GM13976 (cell line): ENCODE measurements at regions not wholly inside any gene's neighbourhood (a gene's known extent, or its start where the extent isn't known, plus 50 kb on each side); places are given as distances from the start of the nearest gene placed in this dataset.

ENCODE experiments used
- DNase-seq: peaks from one replicate; pipeline ENCODE4 v3.0.0; 2012; ENCODE audit warnings: low spot score
- in situ Hi-C: fragments of 300-500 bp; cut with MboI; formaldehyde crosslinking; loops from one replicate; pipeline ENCODE4 v1.12.0; 2022; ENCODE audit warnings: low sequenced_read_pairs, mixed read lengths, inconsistent platforms; ENCODE audit not compliant: unreplicated experiment
- TF ChIP-seq, protein P1 (sequence below): IDR thresholded peaks from 2 replicates; pipeline ENCODE4 v1.5.1; 2012; ENCODE audit warnings: borderline replicate concordance, mild to moderate bottlenecking; ENCODE audit not compliant: insufficient read depth; ENCODE audit errors: extremely low read depth, missing control alignments, control extremely low read depth

DNA sequence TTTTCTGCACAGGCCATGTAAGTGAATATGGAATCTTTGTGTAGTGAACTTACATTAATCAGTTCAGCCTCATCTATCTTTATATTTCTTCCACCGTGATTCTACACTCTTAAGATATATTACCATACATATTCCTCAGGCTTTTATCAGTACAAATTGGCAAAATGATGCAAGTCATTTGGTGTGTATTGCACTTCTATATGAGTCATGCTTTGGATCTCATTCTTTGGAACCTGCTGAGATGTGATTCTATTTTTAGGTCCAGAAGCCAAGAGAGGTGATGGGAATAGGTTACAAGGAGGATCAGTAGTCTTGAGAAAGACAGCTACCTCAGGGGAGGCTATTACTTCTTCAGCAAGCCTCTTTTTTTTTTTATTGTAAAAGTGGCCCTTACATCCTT lies 204.4 kb downstream of the ZNF330 start:
- in situ Hi-C loops: no loop called here
- no peak for DNase-seq
- TF ChIP-seq, protein P1, sequence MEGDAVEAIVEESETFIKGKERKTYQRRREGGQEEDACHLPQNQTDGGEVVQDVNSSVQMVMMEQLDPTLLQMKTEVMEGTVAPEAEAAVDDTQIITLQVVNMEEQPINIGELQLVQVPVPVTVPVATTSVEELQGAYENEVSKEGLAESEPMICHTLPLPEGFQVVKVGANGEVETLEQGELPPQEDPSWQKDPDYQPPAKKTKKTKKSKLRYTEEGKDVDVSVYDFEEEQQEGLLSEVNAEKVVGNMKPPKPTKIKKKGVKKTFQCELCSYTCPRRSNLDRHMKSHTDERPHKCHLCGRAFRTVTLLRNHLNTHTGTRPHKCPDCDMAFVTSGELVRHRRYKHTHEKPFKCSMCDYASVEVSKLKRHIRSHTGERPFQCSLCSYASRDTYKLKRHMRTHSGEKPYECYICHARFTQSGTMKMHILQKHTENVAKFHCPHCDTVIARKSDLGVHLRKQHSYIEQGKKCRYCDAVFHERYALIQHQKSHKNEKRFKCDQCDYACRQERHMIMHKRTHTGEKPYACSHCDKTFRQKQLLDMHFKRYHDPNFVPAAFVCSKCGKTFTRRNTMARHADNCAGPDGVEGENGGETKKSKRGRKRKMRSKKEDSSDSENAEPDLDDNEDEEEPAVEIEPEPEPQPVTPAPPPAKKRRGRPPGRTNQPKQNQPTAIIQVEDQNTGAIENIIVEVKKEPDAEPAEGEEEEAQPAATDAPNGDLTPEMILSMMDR: no peak

DNA sequence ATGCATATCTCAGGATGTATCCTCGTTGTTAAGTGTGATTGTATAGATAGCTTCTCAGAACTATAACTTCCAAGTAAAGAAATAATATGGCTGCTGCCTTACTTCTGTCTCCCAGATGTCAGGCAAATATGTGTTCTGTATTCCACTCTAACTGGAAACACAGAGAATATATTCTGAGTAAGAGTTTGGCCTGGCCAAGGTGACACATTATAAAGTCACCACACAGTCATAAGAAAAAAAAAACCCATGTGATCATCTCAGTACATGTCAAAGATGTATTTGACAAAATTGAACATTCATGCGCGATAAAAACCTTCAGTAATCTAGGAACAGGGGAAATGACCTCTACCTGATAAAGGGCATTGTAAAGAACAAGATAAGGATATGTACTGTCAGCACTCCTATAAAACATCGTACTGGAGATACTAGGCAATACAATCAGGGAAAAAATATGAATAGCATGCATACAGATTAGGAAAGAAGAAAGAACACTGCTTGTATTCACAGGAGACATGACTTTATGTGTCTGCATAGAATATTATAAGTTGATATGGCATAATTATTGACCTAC lies 207.1 kb downstream of the ZNF330 start:
- in situ Hi-C loops: no loop called here
- DNase-seq: no peak

DNA sequence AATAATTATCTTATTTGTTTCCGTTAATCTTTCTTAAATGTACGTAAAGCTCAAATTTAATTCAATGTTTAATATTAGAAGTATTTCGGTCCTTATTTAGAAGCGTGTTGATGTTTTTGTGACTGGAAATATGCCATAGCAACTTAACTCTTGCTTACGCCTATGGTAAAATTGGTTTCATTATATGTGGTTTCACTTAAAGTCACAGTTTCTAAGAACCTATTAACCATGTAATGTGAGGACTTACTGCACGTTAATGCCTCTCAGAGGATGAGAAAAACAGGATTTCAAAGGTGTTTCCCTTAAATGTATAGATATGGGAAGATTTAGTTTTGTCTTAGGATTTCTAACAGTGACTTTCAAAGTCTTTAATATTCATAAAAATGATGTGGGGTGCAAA lies 206.4 kb upstream of the IL15 start:
- in situ Hi-C loops: no loop called here

More for the DNA sequence above, 207.1 kb downstream of the ZNF330 start:
- TF ChIP-seq, protein P1: no peak

DNA sequence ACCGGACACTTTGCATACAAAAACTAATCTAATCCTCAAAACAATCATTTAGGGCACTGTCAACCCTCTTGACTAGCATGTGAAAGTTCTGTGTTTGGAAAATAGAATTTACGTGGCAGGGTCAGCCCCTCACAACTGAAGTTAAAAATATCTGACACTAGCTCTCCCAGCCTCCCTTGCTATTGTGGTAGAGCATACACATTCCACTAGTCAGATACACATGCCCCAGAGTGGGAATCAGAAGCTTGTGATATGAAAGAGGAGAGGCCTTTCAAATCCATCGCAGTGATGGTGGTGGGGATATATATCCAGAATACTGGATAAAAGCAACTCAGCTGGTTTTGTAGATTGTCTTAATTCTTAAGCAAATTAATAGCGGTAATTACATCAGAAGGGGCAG lies 205.7 kb upstream of the IL15 start:
- TF ChIP-seq, protein P1: no peak
- in situ Hi-C loops: no loop called here
- no peak for DNase-seq

More for the DNA sequence above, 206.4 kb upstream of the IL15 start:
- TF ChIP-seq, protein P1: no peak
- DNase-seq: no peak

DNA sequence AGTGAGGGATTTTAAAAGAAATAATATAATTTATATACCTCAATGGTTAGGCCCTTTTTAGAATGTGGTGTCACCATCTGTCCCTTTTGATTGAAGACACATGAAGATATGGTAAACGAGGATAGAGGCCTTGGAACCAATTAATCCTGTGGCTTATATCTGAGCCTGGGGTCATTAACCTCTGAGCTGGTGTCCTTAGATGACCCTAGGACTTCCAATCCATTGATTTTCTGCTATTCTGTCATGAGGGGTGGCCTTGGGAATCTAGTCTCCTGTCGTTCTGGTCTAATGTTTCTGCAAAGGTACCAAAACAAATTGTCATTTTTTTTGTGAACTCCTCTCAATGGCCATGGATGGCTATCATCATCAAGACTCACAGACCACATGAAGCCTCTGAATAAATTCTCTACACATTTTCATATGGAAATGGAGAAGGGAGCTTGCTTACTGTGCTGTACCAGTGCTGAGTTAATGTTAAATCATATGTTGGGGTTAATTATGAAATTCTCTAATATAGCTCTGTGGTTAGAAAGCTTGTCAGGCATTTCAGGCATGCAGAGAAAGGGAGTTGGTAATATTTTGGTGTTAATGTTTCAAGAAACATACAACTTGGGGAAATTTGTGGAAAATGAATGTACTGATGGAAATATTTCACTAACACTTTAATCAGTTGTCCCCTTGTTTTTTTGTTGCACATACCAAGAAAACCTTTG lies 204.2 kb upstream of the IL15 start:
- in situ Hi-C loops: no loop called here
- DNase-seq: no peak
- TF ChIP-seq, protein P1: no peak

DNA sequence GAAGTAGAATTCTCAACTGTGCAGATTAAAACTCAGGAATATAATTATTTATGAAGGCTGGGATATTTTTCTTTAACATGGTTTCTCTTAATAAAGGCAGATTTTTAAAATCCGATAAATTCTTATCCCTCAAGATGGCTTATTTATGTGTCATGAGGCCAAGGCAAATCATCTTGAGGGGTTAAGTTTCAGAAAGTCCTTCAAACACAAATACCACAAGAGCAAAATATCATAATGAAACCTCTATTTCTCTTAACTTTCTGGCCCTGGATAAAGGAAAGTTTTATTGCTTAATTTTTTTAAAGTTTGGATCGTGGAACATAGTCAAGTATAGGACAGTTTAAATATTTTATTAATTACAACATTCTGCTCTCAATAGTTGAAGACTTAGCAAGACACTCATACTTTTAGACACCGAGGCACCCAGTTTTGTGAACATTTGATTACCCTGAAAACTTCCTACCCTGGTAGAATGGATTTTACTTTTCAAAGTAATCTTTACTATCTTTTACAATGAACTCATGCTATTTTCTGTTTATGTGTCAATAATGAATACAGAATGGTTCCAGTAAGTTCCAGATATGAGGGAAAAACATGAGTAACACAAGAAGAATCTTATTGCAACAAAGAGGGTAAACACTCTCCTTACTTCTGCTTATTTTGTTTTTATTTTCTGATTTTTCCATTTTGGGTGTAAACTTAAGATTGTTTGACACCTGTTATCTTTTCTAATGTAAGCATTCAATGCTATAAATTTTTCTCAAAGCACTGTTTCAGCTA lies 200.7 kb upstream of the IL15 start:
- TF ChIP-seq, protein P1: no peak
- DNase-seq: no peak
- in situ Hi-C loops: no loop called here
